ENCODE measurements at regions not wholly inside any gene's neighbourhood (a gene's known extent, or its start where the extent isn't known, plus 50 kb on each side); places are given as distances from the start of the nearest gene placed in this dataset.

DNA sequence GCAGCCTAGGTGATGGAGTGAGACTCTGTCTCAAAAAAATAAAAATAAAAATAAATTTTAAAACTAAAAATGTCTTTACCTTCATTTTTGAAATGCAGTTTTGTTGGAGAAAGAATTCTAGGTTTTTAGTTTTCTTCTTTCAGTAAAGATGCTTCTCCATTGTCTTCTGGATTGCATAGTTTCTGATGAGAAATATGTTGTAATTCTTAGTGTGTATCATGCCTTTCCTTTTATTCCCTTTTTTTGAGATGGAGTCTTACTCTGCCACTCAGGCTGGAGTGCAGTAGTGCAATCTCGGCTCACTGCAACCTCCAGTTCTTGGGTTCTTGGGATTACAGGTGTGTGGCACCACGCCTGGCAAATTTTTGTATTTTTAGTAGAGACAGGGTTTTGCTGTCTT, 130.0 kb upstream of the FBXO11 start:
- Histone ChIP-seq H3K36me3 (ENCODE audit: control insufficient read depth in 2 of 2, insufficient read depth in 2 of 2, low read length in 1 of 2) (no peaks in the 10 kb centered on the region), H3K9me3 (ENCODE audit: control insufficient read depth in 2 of 2, insufficient read depth in 1 of 2, low read length in 1 of 2) (no peaks in the 10 kb centered on the region), H3K27me3 (ENCODE audit: control insufficient read depth in 2 of 2, insufficient read depth in 1 of 2, low read length in 1 of 2) (no peaks in the 10 kb centered on the region), H3K4me3 (ENCODE audit: low read length in 2 of 2) (no peak overlapping the region), H3K27ac (ENCODE audit: low read depth in 1 of 2, low read length in 1 of 2) (no peak overlapping the region), H3K4me1 (ENCODE audit: control insufficient read depth in 2 of 2, insufficient read depth in 2 of 2, low read length in 2 of 2) (no peaks in the 10 kb centered on the region)
- WGBS: 95% methylated on average over 2 of the region's 2 CpGs
- DNase-seq (ENCODE audit: low read depth in 6 of 9, low spot score in 9 of 9): no peak

- Histone ChIP-seq H3K4me3 (ENCODE audit: low read length in 2 of 2) (no peak overlapping the region), H3K36me3 (ENCODE audit: control insufficient read depth in 2 of 2, insufficient read depth in 2 of 2, low read length in 1 of 2) (no peaks in the 10 kb centered on the region), H3K27me3 (ENCODE audit: control insufficient read depth in 2 of 2, insufficient read depth in 1 of 2, low read length in 1 of 2) (no peaks in the 10 kb centered on the region), H3K27ac (ENCODE audit: low read depth in 1 of 2, low read length in 1 of 2) (no peak overlapping the region), H3K9me3 (ENCODE audit: control insufficient read depth in 2 of 2, insufficient read depth in 1 of 2, low read length in 1 of 2) (no peaks in the 10 kb centered on the region), H3K4me1 (ENCODE audit: control insufficient read depth in 2 of 2, insufficient read depth in 2 of 2, low read length in 2 of 2) (no peaks in the 10 kb centered on the region)
- no peak for DNase-seq (ENCODE audit: low read depth in 6 of 9, low spot score in 9 of 9)
- WGBS: 85% methylated on average over 3 of the region's 3 CpGs
Measured at GRCh38 chr2:48039209-48039990, 133.1 kb upstream of the FBXO11 start.

DNA sequence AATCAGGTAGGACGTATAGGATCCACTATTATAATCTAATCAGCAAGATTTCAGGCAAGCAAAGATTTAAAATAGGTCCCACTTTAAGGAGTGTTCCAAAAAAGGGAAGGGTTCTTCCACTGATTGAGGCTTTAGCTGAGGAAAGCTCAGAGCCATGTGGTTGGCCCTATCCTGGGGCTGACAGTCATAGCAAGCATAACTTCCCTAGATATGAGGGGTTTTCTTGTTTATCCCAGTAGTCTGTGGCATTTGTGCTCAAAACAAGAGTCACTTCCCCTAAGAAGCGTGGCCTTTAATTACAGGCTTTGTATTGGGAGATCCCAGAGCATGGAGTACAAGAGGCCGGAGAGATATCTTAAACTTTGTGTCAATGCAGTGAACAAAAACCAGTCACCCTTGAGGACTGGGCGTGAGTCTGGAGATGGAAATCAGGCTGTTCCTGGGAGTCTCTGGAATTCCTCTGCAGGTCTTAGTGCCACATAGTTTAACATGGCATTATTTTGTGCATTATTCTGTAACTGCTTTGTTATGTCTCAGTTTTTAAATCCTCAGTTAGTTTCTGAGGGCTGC, 136.9 kb upstream of the FBXO11 start:
- H3K9me3 ChIP-seq (ENCODE audit: control insufficient read depth in 2 of 2, insufficient read depth in 1 of 2, low read length in 1 of 2): no peaks in the 10 kb centered on the region
- no peaks in the 10 kb centered on the region for H3K27me3 ChIP-seq (ENCODE audit: control insufficient read depth in 2 of 2, insufficient read depth in 1 of 2, low read length in 1 of 2)
- no peak for DNase-seq (ENCODE audit: low read depth in 6 of 9, low spot score in 9 of 9)
- H3K36me3 ChIP-seq (ENCODE audit: control insufficient read depth in 2 of 2, insufficient read depth in 2 of 2, low read length in 1 of 2): no peaks in the 10 kb centered on the region
- no peaks in the 10 kb centered on the region for H3K4me1 ChIP-seq (ENCODE audit: control insufficient read depth in 2 of 2, insufficient read depth in 2 of 2, low read length in 2 of 2)
- H3K27ac ChIP-seq (ENCODE audit: low read depth in 1 of 2, low read length in 1 of 2): no peak overlapping the region
- WGBS: 95% methylated on average over 4 of the region's 4 CpGs
- no peak overlapping the region for H3K4me3 ChIP-seq (ENCODE audit: low read length in 2 of 2)

- H3K36me3 ChIP-seq (ENCODE audit: control insufficient read depth in 2 of 2, insufficient read depth in 2 of 2, low read length in 1 of 2): no peaks in the 10 kb centered on the region
- H3K27ac ChIP-seq (ENCODE audit: low read depth in 1 of 2, low read length in 1 of 2): no peak overlapping the region
- WGBS: 93% methylated on average over 3 of the region's 3 CpGs
- no peaks in the 10 kb centered on the region for H3K9me3 ChIP-seq (ENCODE audit: control insufficient read depth in 2 of 2, insufficient read depth in 1 of 2, low read length in 1 of 2)
- DNase-seq (ENCODE audit: low read depth in 6 of 9, low spot score in 9 of 9): no peak
- no peak overlapping the region for H3K4me3 ChIP-seq (ENCODE audit: low read length in 2 of 2)
- H3K27me3 ChIP-seq (ENCODE audit: control insufficient read depth in 2 of 2, insufficient read depth in 1 of 2, low read length in 1 of 2): no peaks in the 10 kb centered on the region
- H3K4me1 ChIP-seq (ENCODE audit: control insufficient read depth in 2 of 2, insufficient read depth in 2 of 2, low read length in 2 of 2): no peaks in the 10 kb centered on the region
Measured at GRCh38 chr2:48043746-48044145, 137.4 kb upstream of the FBXO11 start.

DNA sequence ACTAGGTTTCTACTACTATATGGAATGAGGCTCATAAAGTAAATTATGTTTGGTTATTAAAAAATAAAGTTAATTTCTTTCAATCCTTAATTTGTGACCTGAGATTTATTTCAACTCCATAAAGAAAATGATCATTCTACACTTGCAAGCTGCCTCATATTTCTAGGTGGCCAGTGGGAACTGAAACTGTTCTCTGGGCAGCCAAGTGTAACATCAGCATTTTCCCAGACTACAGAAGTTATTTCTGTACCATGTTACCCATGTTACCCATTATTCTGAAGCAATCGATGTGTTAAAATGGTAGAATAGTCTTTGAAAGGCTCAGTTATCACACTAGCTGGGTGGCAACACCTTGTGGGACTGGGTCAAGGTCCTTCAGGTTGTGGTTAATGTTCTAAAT, 139.3 kb upstream of the FBXO11 start:
- Histone ChIP-seq H3K27me3 (ENCODE audit: control insufficient read depth in 2 of 2, insufficient read depth in 1 of 2, low read length in 1 of 2) (no peaks in the 10 kb centered on the region), H3K27ac (ENCODE audit: low read depth in 1 of 2, low read length in 1 of 2) (no peak overlapping the region), H3K36me3 (ENCODE audit: control insufficient read depth in 2 of 2, insufficient read depth in 2 of 2, low read length in 1 of 2) (no peaks in the 10 kb centered on the region), H3K4me1 (ENCODE audit: control insufficient read depth in 2 of 2, insufficient read depth in 2 of 2, low read length in 2 of 2) (no peaks in the 10 kb centered on the region), H3K4me3 (ENCODE audit: low read length in 2 of 2) (no peak overlapping the region), H3K9me3 (ENCODE audit: control insufficient read depth in 2 of 2, insufficient read depth in 1 of 2, low read length in 1 of 2) (no peaks in the 10 kb centered on the region)
- no peak for DNase-seq (ENCODE audit: low read depth in 6 of 9, low spot score in 9 of 9)
- WGBS: 94% methylated on average over 1 of the region's 1 CpG

DNA sequence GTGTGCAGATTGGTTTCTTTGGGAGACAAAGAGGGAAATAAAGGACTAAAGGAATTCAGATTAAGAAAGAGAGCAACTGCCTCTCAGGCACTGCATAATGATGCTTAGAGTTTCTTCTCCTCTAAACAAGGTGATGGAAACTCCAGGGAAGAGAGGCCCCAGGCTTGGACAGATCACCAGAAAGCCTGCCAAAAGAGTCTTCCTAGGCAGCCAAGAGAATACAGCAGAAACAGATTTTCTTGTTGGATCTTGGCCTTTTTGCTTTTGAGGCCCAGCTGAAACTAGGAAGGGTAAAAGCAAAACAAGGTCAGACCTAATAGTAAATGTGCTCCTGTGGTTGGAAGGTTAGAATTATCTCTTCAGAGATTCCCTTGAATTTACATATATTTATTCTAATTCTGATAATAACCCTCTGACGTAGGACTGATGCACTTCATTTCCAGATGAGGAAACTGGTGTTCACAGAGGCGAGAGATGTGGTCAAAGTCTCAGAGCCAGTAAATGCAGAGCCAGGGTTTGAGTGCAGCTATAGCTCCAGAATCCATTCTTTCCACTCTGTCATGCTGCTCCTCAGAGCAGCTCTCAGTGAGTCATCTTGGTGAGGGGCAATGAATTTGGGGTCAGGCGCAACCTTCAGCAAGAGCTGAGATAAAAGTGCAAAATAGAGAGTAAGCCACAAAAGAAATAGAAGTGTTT, 142.3 kb upstream of the FBXO11 start:
- Histone ChIP-seq H3K36me3 (ENCODE audit: control insufficient read depth in 2 of 2, insufficient read depth in 2 of 2, low read length in 1 of 2) (no peaks in the 10 kb centered on the region), H3K4me3 (ENCODE audit: low read length in 2 of 2) (no peak overlapping the region), H3K27me3 (ENCODE audit: control insufficient read depth in 2 of 2, insufficient read depth in 1 of 2, low read length in 1 of 2) (no peaks in the 10 kb centered on the region), H3K9me3 (ENCODE audit: control insufficient read depth in 2 of 2, insufficient read depth in 1 of 2, low read length in 1 of 2) (no peaks in the 10 kb centered on the region), H3K27ac (ENCODE audit: low read depth in 1 of 2, low read length in 1 of 2) (no peak overlapping the region), H3K4me1 (ENCODE audit: control insufficient read depth in 2 of 2, insufficient read depth in 2 of 2, low read length in 2 of 2) (no peaks in the 10 kb centered on the region)
- no peak for DNase-seq (ENCODE audit: low read depth in 6 of 9, low spot score in 9 of 9)
- 96% methylated on average over 3 of the region's 3 CpGs for WGBS

- Histone ChIP-seq H3K4me1 (ENCODE audit: control insufficient read depth in 2 of 2, insufficient read depth in 2 of 2, low read length in 2 of 2) (no peaks in the 10 kb centered on the region), H3K27ac (ENCODE audit: low read depth in 1 of 2, low read length in 1 of 2) (no peak overlapping the region), H3K36me3 (ENCODE audit: control insufficient read depth in 2 of 2, insufficient read depth in 2 of 2, low read length in 1 of 2) (no peaks in the 10 kb centered on the region), H3K4me3 (ENCODE audit: low read length in 2 of 2) (no peak overlapping the region), H3K9me3 (ENCODE audit: control insufficient read depth in 2 of 2, insufficient read depth in 1 of 2, low read length in 1 of 2) (no peaks in the 10 kb centered on the region), H3K27me3 (ENCODE audit: control insufficient read depth in 2 of 2, insufficient read depth in 1 of 2, low read length in 1 of 2) (no peaks in the 10 kb centered on the region)
- 96% methylated on average over 2 of the region's 2 CpGs for WGBS
- no peak for DNase-seq (ENCODE audit: low read depth in 6 of 9, low spot score in 9 of 9)
Measured at GRCh38 chr2:48049371-48049770, 143.1 kb upstream of the FBXO11 start.

DNA sequence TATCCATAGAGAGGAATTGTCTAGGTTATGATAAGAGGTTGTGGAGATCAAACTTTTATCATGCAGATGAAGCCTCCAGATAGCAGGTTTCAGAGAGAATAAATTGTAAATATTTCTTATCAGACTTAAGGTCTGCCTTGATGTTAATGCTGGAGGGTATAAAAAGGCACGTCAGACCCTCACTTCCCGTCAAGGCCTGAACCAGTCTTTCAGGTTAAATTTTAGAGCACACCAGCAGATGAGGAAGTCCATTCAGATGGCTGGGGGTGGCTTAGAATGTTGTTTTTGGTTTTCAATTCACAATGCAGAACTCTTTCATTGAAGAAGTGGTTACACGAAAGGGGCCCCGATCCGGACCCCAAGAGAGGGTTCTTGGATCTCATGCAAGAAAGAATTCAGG, 144.4 kb upstream of the FBXO11 start:
- no peaks in the 10 kb centered on the region for H3K9me3 ChIP-seq (ENCODE audit: control insufficient read depth in 2 of 2, insufficient read depth in 1 of 2, low read length in 1 of 2)
- no peaks in the 10 kb centered on the region for H3K36me3 ChIP-seq (ENCODE audit: control insufficient read depth in 2 of 2, insufficient read depth in 2 of 2, low read length in 1 of 2)
- H3K27me3 ChIP-seq (ENCODE audit: control insufficient read depth in 2 of 2, insufficient read depth in 1 of 2, low read length in 1 of 2): no peaks in the 10 kb centered on the region
- WGBS: 62% methylated on average over 5 of the region's 5 CpGs
- H3K4me3 ChIP-seq (ENCODE audit: low read length in 2 of 2): no peak overlapping the region
- no peaks in the 10 kb centered on the region for H3K4me1 ChIP-seq (ENCODE audit: control insufficient read depth in 2 of 2, insufficient read depth in 2 of 2, low read length in 2 of 2)
- DNase-seq (ENCODE audit: low read depth in 6 of 9, low spot score in 9 of 9): no peak
- H3K27ac ChIP-seq (ENCODE audit: low read depth in 1 of 2, low read length in 1 of 2): no peak overlapping the region

- no peaks in the 10 kb centered on the region for H3K27me3 ChIP-seq (ENCODE audit: control insufficient read depth in 2 of 2, insufficient read depth in 1 of 2, low read length in 1 of 2)
- H3K36me3 ChIP-seq (ENCODE audit: control insufficient read depth in 2 of 2, insufficient read depth in 2 of 2, low read length in 1 of 2): no peaks in the 10 kb centered on the region
- WGBS: 95% methylated on average over 1 of the region's 1 CpG
- H3K4me3 ChIP-seq (ENCODE audit: low read length in 2 of 2): no peak overlapping the region
- no peaks in the 10 kb centered on the region for H3K9me3 ChIP-seq (ENCODE audit: control insufficient read depth in 2 of 2, insufficient read depth in 1 of 2, low read length in 1 of 2)
- DNase-seq (ENCODE audit: low read depth in 6 of 9, low spot score in 9 of 9): no peak
- H3K27ac ChIP-seq (ENCODE audit: low read depth in 1 of 2, low read length in 1 of 2): no peak overlapping the region
- no peaks in the 10 kb centered on the region for H3K4me1 ChIP-seq (ENCODE audit: control insufficient read depth in 2 of 2, insufficient read depth in 2 of 2, low read length in 2 of 2)
Measured at GRCh38 chr2:48059975-48060374, 153.7 kb upstream of the FBXO11 start.
